HepG2 (cell line): ENCODE measurements at regions not wholly inside any gene's neighbourhood (a gene's known extent, or its start where the extent isn't known, plus 50 kb on each side); places are given as distances from the start of the nearest gene placed in this dataset.

Experiments used
- ATAC-seq: fragments of 200-7000 bp; cut with Tn5 transposase; 3 replicates; pipeline ENCODE4 v1.9.1; 2020; ENCODE audit warnings: mild to moderate bottlenecking, moderate library complexity
- BruUV-seq: library from RNA; stranded (reverse); fragments of 400-500 nt; replicated peaks from 2 replicates; lab custom pipeline; 2021; lab: Mats Ljungman, UMichigan
- CTCF ChIA-PET: fragments of 300-600 bp; formaldehyde crosslinking; extraction: SDS; loops from one replicate; lab custom pipeline; 2021; ENCODE audit warnings: low total read pairs, inconsistent platforms, low intra/inter-chr PET ratio; lab: Yijun Ruan, JAX
- POLR2A ChIA-PET: fragments of 350-600 bp; sonication (Branson Sonifier 250); formaldehyde crosslinking; loops from one replicate; lab custom pipeline; 2020; ENCODE audit warnings: antibody characterized with exemption, inconsistent platforms; lab: Yijun Ruan, JAX
- DNase-seq: peaks from one replicate; pipeline ENCODE4 v3.0.0-alpha.2; 2015; ENCODE audit warnings: low spot score
- FAIRE-seq: peaks from 3 replicates; lab custom pipeline; 2011; peaks lifted over from hg19 to GRCh38; lab: Jason Lieb, UNC
- H2AFZ ChIP-seq: one replicate; pipeline ENCODE4 v1.6.1; 2011; ENCODE audit warnings: low read length, inconsistent platforms
- H3K27ac ChIP-seq: fragments of 300-600 bp; 3 replicates; pipeline ENCODE4 v1.8.0; 2011; ENCODE audit warnings: mixed run types, mild to moderate bottlenecking, mixed read lengths, low read length, inconsistent platforms; ENCODE audit not compliant: insufficient read depth; ENCODE audit errors: extremely low read length
- H3K27me3 ChIP-seq, 2 experiments: fragments of 200-600 bp in 1 of 2; 2 replicates in 1 of 2; 3 replicates in 1 of 2; pipeline versions ENCODE4 v1.6.0 to v1.8.0; 2011; ENCODE audit warnings: low read length in 2 of 2, mild to moderate bottlenecking in 2 of 2, moderate library complexity in 2 of 2, inconsistent platforms in 1 of 2; ENCODE audit not compliant: insufficient read depth in 2 of 2, control insufficient read depth in 1 of 2
- H3K36me3 ChIP-seq, 2 experiments: fragments of 200-600 bp in 1 of 2; replicated peaks in 1 of 2; 2 replicates in 1 of 2; 3 replicates in 1 of 2; pipeline versions ENCODE4 v1.5.1 to v1.8.0; 2011; ENCODE audit warnings: low read length in 2 of 2, inconsistent platforms in 1 of 2; ENCODE audit not compliant: insufficient read depth in 2 of 2, control insufficient read depth in 1 of 2
- H3K4me1 ChIP-seq: 2 replicates; pipeline ENCODE4 v1.5.1; 2012; ENCODE audit warnings: low read length, inconsistent platforms; ENCODE audit not compliant: insufficient read depth
- H3K4me2 ChIP-seq: 2 replicates; pipeline ENCODE4 v1.6.0; 2011; ENCODE audit warnings: low read depth, low read length, inconsistent platforms
- H3K4me3 ChIP-seq, 3 experiments: fragments of 200-600 bp in 1 of 3; sonication (generic), shearing (Covaris generic) in 1 of 3; replicated peaks in 1 of 3; 2 replicates each; pipeline ENCODE4 v1.5.1; 2011 to 2016; ENCODE audit warnings: low read length in 3 of 3, inconsistent platforms in 2 of 3, low read depth in 2 of 3, mild to moderate bottlenecking in 2 of 3, control low read depth in 1 of 3, mixed read lengths in 1 of 3; ENCODE audit not compliant: insufficient read depth in 1 of 3
- H3K79me2 ChIP-seq: one replicate; pipeline ENCODE4 v1.6.1; 2011; ENCODE audit warnings: low read length, inconsistent platforms; ENCODE audit not compliant: insufficient read depth
- H3K9ac ChIP-seq: 2 replicates; pipeline ENCODE4 v1.6.0; 2011; ENCODE audit warnings: mild to moderate bottlenecking, low read depth, low read length, inconsistent platforms; ENCODE audit not compliant: insufficient read depth
- H3K9me3 ChIP-seq: 2 replicates; pipeline ENCODE4 v1.5.1; 2012; ENCODE audit warnings: mild to moderate bottlenecking, low read length
- H4K20me1 ChIP-seq: 2 replicates; pipeline ENCODE4 v1.6.0; 2011; ENCODE audit warnings: inconsistent platforms, mild to moderate bottlenecking, low read length, moderate library complexity; ENCODE audit not compliant: insufficient read depth
- BATF2 ChIP-seq: sonication (generic); formaldehyde crosslinking; IDR thresholded peaks from 2 replicates; pipeline ENCODE4 v1.8.0; 2022; ENCODE audit warnings: mild to moderate bottlenecking, missing genetic modification reagents, moderate library complexity
- NFYB ChIP-seq: sonication (generic); formaldehyde crosslinking; IDR thresholded peaks from 2 replicates; pipeline ENCODE4 v1.4.0; 2020; ENCODE audit warnings: missing genetic modification reagents
- PATZ1 ChIP-seq: sonication (generic); formaldehyde crosslinking; IDR thresholded peaks from 2 replicates; pipeline ENCODE4 v1.4.0; 2020; ENCODE audit warnings: missing genetic modification reagents
- SALL1 ChIP-seq: sonication (generic); formaldehyde crosslinking; IDR thresholded peaks from 2 replicates; pipeline ENCODE4 v1.8.0; 2022; ENCODE audit warnings: mild to moderate bottlenecking, missing genetic modification reagents
- SALL2 ChIP-seq: sonication (generic); formaldehyde crosslinking; IDR thresholded peaks from 2 replicates; pipeline ENCODE4 v1.8.1; 2023; ENCODE audit warnings: mild to moderate bottlenecking, missing genetic modification reagents, inconsistent platforms
- SMAD9 ChIP-seq: sonication (generic); formaldehyde crosslinking; IDR thresholded peaks from 2 replicates; pipeline ENCODE4 v1.5.1; 2020; ENCODE audit warnings: mild to moderate bottlenecking, missing genetic modification reagents
- SSRP1 ChIP-seq: IDR thresholded peaks from 2 replicates; pipeline ENCODE4 v1.6.1; 2016; ENCODE audit warnings: control low read depth
- TSC22D2 ChIP-seq: sonication (generic); formaldehyde crosslinking; IDR thresholded peaks from 2 replicates; pipeline ENCODE4 v1.5.1; 2020; ENCODE audit warnings: missing genetic modification reagents, mild to moderate bottlenecking, borderline replicate concordance
- ZNF136 ChIP-seq: sonication (generic); formaldehyde crosslinking; IDR thresholded peaks from 2 replicates; pipeline ENCODE4 v1.8.1; 2022; ENCODE audit warnings: low read depth, mild to moderate bottlenecking, moderate library complexity, missing genetic modification reagents
- ZNF253 ChIP-seq: sonication (generic); formaldehyde crosslinking; IDR thresholded peaks from 2 replicates; pipeline ENCODE4 v1.8.0; 2022; ENCODE audit warnings: mild to moderate bottlenecking, missing genetic modification reagents, borderline replicate concordance
- ZNF430 ChIP-seq: sonication (generic); formaldehyde crosslinking; IDR thresholded peaks from 2 replicates; pipeline ENCODE4 v1.9.0; 2021; ENCODE audit warnings: mild to moderate bottlenecking, missing genetic modification reagents
- WGBS: methylation state at CpG from one replicate; pipeline ENCODE4 v1.1.6; 2017; ENCODE audit warnings: low lambda C conversion rate; 5-methylcytosine and 5-hydroxymethylcytosine counted together
- in situ Hi-C: cut with HindIII; loops from 2 replicates; pipeline ENCODE4 v1.10.0; 2017; ENCODE audit warnings: low pct_unique_long_range_greater_than_20kb; ENCODE audit not compliant: extremely low pct_ligation_motif_present
- intact Hi-C: fragments of 100-400 bp; cut with micrococcal nuclease; formaldehyde crosslinking; loops from one replicate; pipeline ENCODE4 v1.10.0; 2022; ENCODE audit not compliant: unreplicated experiment

GRCh38 chr10:35705051-35705450 lies 63.0 kb upstream of the FZD8 start:
- H3K9ac ChIP-seq: no peak overlapping the region
- in situ Hi-C loops: no loop called here
- H3K4me3 ChIP-seq: no peak overlapping the region
- H3K36me3 ChIP-seq: no peaks in the 10 kb centered on the region
- no peak for TF ChIP-seq ZNF136 (CRISPR knock-in tag)
- TF ChIP-seq ZNF253 (CRISPR knock-in tag): no peak
- TF ChIP-seq BATF2 (CRISPR knock-in tag): no peak
- no peak for TF ChIP-seq SSRP1 (CRISPR knock-in tag)
- no peak for TF ChIP-seq ZNF430 (CRISPR knock-in tag)
- no peak for TF ChIP-seq NFYB (CRISPR knock-in tag)
- TF ChIP-seq SMAD9 (CRISPR knock-in tag): no peak
- no peak for TF ChIP-seq TSC22D2 (CRISPR knock-in tag)
- TF ChIP-seq, all 625 proteins: peak for 0
- no peaks in the 10 kb centered on the region for H3K79me2 ChIP-seq
- no peak for FAIRE-seq
- 6% methylated on average over 5 of the region's 5 CpGs for WGBS
- H4K20me1 ChIP-seq: no peaks in the 10 kb centered on the region
- no peak for DNase-seq
- ChIA-PET POLR2A (no interaction called here), CTCF (no interaction called here)
- H3K27ac ChIP-seq: no peak overlapping the region
- H3K9me3 ChIP-seq: no peaks in the 10 kb centered on the region
- no TSS peak for BruUV-seq
- H3K27me3 ChIP-seq: peaks cover 1 to 4% of the 10 kb centered on the region in 2 experiments; a peak in 2 of 5 replicates
- intact Hi-C loops: no loop called here
- ATAC-seq: no peak
- H3K4me1 ChIP-seq: no peaks in the 10 kb centered on the region
- no peak overlapping the region for H3K4me2 ChIP-seq
- H2AFZ ChIP-seq: no peak overlapping the region

- TF ChIP-seq SALL1 (CRISPR knock-in tag) (no peak), PATZ1 (CRISPR knock-in tag) (no peak), SALL2 (no peak)
- Histone ChIP-seq H3K9me3 (no peaks in the 10 kb centered on the region), H3K4me1 (no peaks in the 10 kb centered on the region), H2AFZ (no peak overlapping the region), H3K79me2 (no peaks in the 10 kb centered on the region), H3K27ac (no peak overlapping the region), H4K20me1 (no peaks in the 10 kb centered on the region), H3K27me3 (peaks cover 1 to 4% of the 10 kb centered on the region in 2 experiments; a peak in 2 of 5 replicates), H3K9ac (no peak overlapping the region), H3K4me3 (no peak overlapping the region), H3K36me3 (no peaks in the 10 kb centered on the region), H3K4me2 (no peak overlapping the region)
- intact Hi-C loops: no loop called here
- in situ Hi-C loops: no loop called here
- ChIA-PET POLR2A (no interaction called here), CTCF (no interaction called here)
- ATAC-seq (no peak), DNase-seq (no peak), FAIRE-seq (no peak)
- no TSS peak for BruUV-seq
Observed at GRCh38 chr10:35704401-35704800, 62.3 kb upstream of the FZD8 start.
